GM19043 (cell line): ENCODE measurements at regions not wholly inside any gene's neighbourhood (a gene's known extent, or its start where the extent isn't known, plus 50 kb on each side); places are given as distances from the start of the nearest gene placed in this dataset.

Source experiments
- ATAC-seq: cut with Tn5 transposase; IDR thresholded peaks from one replicate; pipeline ENCODE4 v1.9.1; 2021; ENCODE audit warnings: low read depth; ENCODE audit not compliant: unreplicated experiment

DNA sequence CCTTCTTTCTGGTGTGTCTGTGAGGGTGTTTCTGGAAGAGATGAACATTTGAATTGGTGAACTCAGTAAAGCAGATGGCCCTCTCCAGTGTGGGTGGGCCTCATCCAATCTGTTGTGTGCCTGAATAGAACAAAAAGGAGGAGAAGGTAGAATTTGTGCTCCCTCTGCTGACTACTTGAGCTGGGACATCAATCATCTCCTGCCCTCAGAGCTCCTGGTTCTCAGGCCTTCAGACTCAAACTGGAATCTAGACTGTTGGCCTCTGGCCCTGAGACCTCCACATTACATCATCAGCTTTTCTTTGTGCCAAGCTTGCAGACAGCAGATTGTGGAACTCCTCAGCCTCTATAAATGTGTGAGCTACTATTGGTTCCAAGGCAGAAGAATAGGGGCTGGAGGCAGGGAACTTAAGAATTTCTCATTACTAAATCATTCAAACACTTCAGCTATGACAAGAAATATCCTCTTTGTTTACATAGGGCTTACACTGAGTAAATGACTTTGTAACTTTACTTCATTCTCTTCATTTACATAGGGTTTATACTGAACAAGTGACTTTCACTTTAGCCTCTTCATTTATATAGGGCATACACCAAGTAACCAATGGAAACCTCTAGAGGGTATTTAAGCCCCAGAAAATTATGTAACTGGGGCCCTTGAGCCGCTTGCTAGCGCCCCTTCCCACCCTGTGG is 86.9 kb upstream of the NWD2 start:
- ATAC-seq, result no peak

- no peak for ATAC-seq
These were observed 83.9 kb upstream of the NWD2 start for GRCh38 chr4:37160653-37161052.

GRCh38 chr4:37165844-37166243 is 78.7 kb upstream of the NWD2 start:
- no peak for ATAC-seq

- ATAC-seq, result no peak
These were observed 74.6 kb upstream of the NWD2 start for GRCh38 chr4:37169956-37170355.

- ATAC-seq, result no peak
These were observed 56.4 kb upstream of the NWD2 start for GRCh38 chr4:37188100-37188499.
